ENCODE measurements at regions not wholly inside any gene's neighbourhood (a gene's known extent, or its start where the extent isn't known, plus 50 kb on each side); places are given as distances from the start of the nearest gene placed in this dataset.
"Not testable (repeated sequence)": the region's sequence is repeated elsewhere in the genome, so short reads cannot be mapped to it uniquely, and the experiment has no call there.

GRCh38 chr2:7742301-7742700 is 825.1 kb downstream of the RNF144A start:
- Mint-ChIP-seq H3K36me3 (no peaks in the 10 kb centered on the region), H3K9me3 (ENCODE audit: low read depth) (peaks cover 6% of the 10 kb centered on the region), H3K27me3 (no peaks in the 10 kb centered on the region), H3K4me1 (ENCODE audit: low read depth) (peaks cover 30% of the 10 kb centered on the region), H3K27ac (no peak overlapping the region), H3K4me3 (no peak overlapping the region)

GRCh38 chr2:7744827-7745226 is 827.6 kb downstream of the RNF144A start:
- Mint-ChIP-seq H3K4me1 (ENCODE audit: low read depth) (peaks cover 23% of the 10 kb centered on the region), H3K4me3 (no peak overlapping the region), H3K36me3 (no peaks in the 10 kb centered on the region), H3K9me3 (ENCODE audit: low read depth) (peaks cover 6% of the 10 kb centered on the region), H3K27ac (no peak overlapping the region), H3K27me3 (no peaks in the 10 kb centered on the region)

GRCh38 chr2:7745369-7745768 is 828.2 kb downstream of the RNF144A start:
- no peak overlapping the region for H3K4me3 Mint-ChIP-seq
- no peaks in the 10 kb centered on the region for H3K36me3 Mint-ChIP-seq
- H3K27ac Mint-ChIP-seq, result no peak overlapping the region
- H3K4me1 Mint-ChIP-seq (ENCODE audit: low read depth), result peaks cover 18% of the 10 kb centered on the region
- H3K9me3 Mint-ChIP-seq (ENCODE audit: low read depth), result peaks cover 6% of the 10 kb centered on the region
- no peaks in the 10 kb centered on the region for H3K27me3 Mint-ChIP-seq

- H3K4me3 Mint-ChIP-seq, result no peak overlapping the region
- H3K9me3 Mint-ChIP-seq (ENCODE audit: low read depth), result peaks cover 7% of the 10 kb centered on the region
- peaks cover 10% of the 10 kb centered on the region for H3K4me1 Mint-ChIP-seq (ENCODE audit: low read depth)
- H3K27ac Mint-ChIP-seq, result no peak overlapping the region
- H3K27me3 Mint-ChIP-seq, result no peaks in the 10 kb centered on the region
- H3K36me3 Mint-ChIP-seq, result peaks cover 7% of the 10 kb centered on the region
Observed at GRCh38 chr2:7748717-7749415, 831.7 kb downstream of the RNF144A start.

GRCh38 chr2:7749895-7750559 is 832.8 kb downstream of the RNF144A start:
- Mint-ChIP-seq H3K27me3 (no peaks in the 10 kb centered on the region), H3K4me3 (no peak overlapping the region), H3K36me3 (peaks cover 15% of the 10 kb centered on the region), H3K4me1 (ENCODE audit: low read depth) (peaks cover 5% of the 10 kb centered on the region), H3K9me3 (ENCODE audit: low read depth) (peaks cover 14% of the 10 kb centered on the region), H3K27ac (no peak overlapping the region)

GRCh38 chr2:7752291-7752690 is 835.1 kb downstream of the RNF144A start:
- H3K27me3 Mint-ChIP-seq, result no peaks in the 10 kb centered on the region
- H3K27ac Mint-ChIP-seq, result no peak overlapping the region
- peaks cover 5% of the 10 kb centered on the region for H3K4me1 Mint-ChIP-seq (ENCODE audit: low read depth)
- H3K9me3 Mint-ChIP-seq (ENCODE audit: low read depth), result peaks cover 18% of the 10 kb centered on the region
- peaks cover 20% of the 10 kb centered on the region for H3K36me3 Mint-ChIP-seq
- no peak overlapping the region for H3K4me3 Mint-ChIP-seq

- H3K36me3 Mint-ChIP-seq, result peaks cover 22% of the 10 kb centered on the region
Observed at GRCh38 chr2:7753777-7754176, 836.6 kb downstream of the RNF144A start.

GRCh38 chr2:7755879-7756278 is 838.7 kb downstream of the RNF144A start:
- peaks cover 4% of the 10 kb centered on the region for H3K4me1 Mint-ChIP-seq (ENCODE audit: low read depth)
- no peak overlapping the region for H3K4me3 Mint-ChIP-seq
- peaks cover 22% of the 10 kb centered on the region for H3K36me3 Mint-ChIP-seq
- H3K27ac Mint-ChIP-seq, result no peak overlapping the region
- no peaks in the 10 kb centered on the region for H3K27me3 Mint-ChIP-seq
- peaks cover 18% of the 10 kb centered on the region for H3K9me3 Mint-ChIP-seq (ENCODE audit: low read depth)

More at GRCh38 chr2:7753777-7754176, 836.6 kb downstream of the RNF144A start:
- Mint-ChIP-seq H3K27ac (no peak overlapping the region), H3K9me3 (ENCODE audit: low read depth) (peaks cover 18% of the 10 kb centered on the region), H3K4me3 (no peak overlapping the region), H3K4me1 (ENCODE audit: low read depth) (peaks cover 6% of the 10 kb centered on the region), H3K27me3 (no peaks in the 10 kb centered on the region)

GRCh38 chr2:7758073-7758759 is 841.0 kb downstream of the RNF144A start:
- Mint-ChIP-seq H3K27me3 (no peaks in the 10 kb centered on the region), H3K4me3 (no peak overlapping the region), H3K4me1 (ENCODE audit: low read depth) (peaks cover 4% of the 10 kb centered on the region), H3K27ac (no peak overlapping the region), H3K36me3 (peaks cover 25% of the 10 kb centered on the region), H3K9me3 (ENCODE audit: low read depth) (peaks cover 17% of the 10 kb centered on the region)

- Mint-ChIP-seq H3K4me3 (no peak overlapping the region), H3K9me3 (ENCODE audit: low read depth) (peaks cover 16% of the 10 kb centered on the region), H3K27ac (no peak overlapping the region), H3K4me1 (ENCODE audit: low read depth) (peaks cover 4% of the 10 kb centered on the region), H3K36me3 (peaks cover 20% of the 10 kb centered on the region), H3K27me3 (no peaks in the 10 kb centered on the region)
Observed at GRCh38 chr2:7759898-7760297, 842.7 kb downstream of the RNF144A start.

GRCh38 chr2:7763418-7763817 is 846.2 kb downstream of the RNF144A start:
- Mint-ChIP-seq H3K36me3 (peaks cover 13% of the 10 kb centered on the region), H3K9me3 (ENCODE audit: low read depth) (peaks cover 11% of the 10 kb centered on the region)
- H3K4me3 Mint-ChIP-seq; H3K27ac Mint-ChIP-seq; H3K4me1 Mint-ChIP-seq (ENCODE audit: low read depth); H3K27me3 Mint-ChIP-seq: not testable (repeated sequence)

GRCh38 chr2:7765236-7765635 is 848.0 kb downstream of the RNF144A start:
- no peak overlapping the region for H3K4me3 Mint-ChIP-seq
- peaks cover 11% of the 10 kb centered on the region for H3K9me3 Mint-ChIP-seq (ENCODE audit: low read depth)
- H3K27me3 Mint-ChIP-seq, result no peaks in the 10 kb centered on the region
- H3K36me3 Mint-ChIP-seq, result peaks cover 13% of the 10 kb centered on the region
- peaks cover 1% of the 10 kb centered on the region for H3K4me1 Mint-ChIP-seq (ENCODE audit: low read depth)
- H3K27ac Mint-ChIP-seq, result no peak overlapping the region

GRCh38 chr2:7766088-7766722 is 849.0 kb downstream of the RNF144A start:
- Mint-ChIP-seq H3K27ac (no peak overlapping the region), H3K36me3 (peaks cover 13% of the 10 kb centered on the region), H3K9me3 (ENCODE audit: low read depth) (peaks cover 11% of the 10 kb centered on the region), H3K27me3 (no peaks in the 10 kb centered on the region), H3K4me1 (ENCODE audit: low read depth) (peaks cover 1% of the 10 kb centered on the region), H3K4me3 (no peak overlapping the region)

GRCh38 chr2:7766978-7767565 is 849.9 kb downstream of the RNF144A start:
- Mint-ChIP-seq H3K36me3 (peaks cover 13% of the 10 kb centered on the region), H3K27me3 (no peaks in the 10 kb centered on the region), H3K4me1 (ENCODE audit: low read depth) (peaks cover 1% of the 10 kb centered on the region), H3K4me3 (no peak overlapping the region), H3K27ac (no peak overlapping the region), H3K9me3 (ENCODE audit: low read depth) (peaks cover 11% of the 10 kb centered on the region)

- no peak overlapping the region for H3K27ac Mint-ChIP-seq
- peaks cover 1% of the 10 kb centered on the region for H3K4me1 Mint-ChIP-seq (ENCODE audit: low read depth)
- H3K9me3 Mint-ChIP-seq (ENCODE audit: low read depth), result peaks cover 7% of the 10 kb centered on the region
- no peak overlapping the region for H3K4me3 Mint-ChIP-seq
- H3K36me3 Mint-ChIP-seq, result peaks cover 8% of the 10 kb centered on the region
- H3K27me3 Mint-ChIP-seq, result no peaks in the 10 kb centered on the region
Observed at GRCh38 chr2:7767902-7768301, 850.7 kb downstream of the RNF144A start.
